OCI-LY1 (cell line): ENCODE measurements at regions not wholly inside any gene's neighbourhood (a gene's known extent, or its start where the extent isn't known, plus 50 kb on each side); places are given as distances from the start of the nearest gene placed in this dataset.

Experiments used
- CTCF ChIP-seq: fragments of 200-600 bp; sonication (generic), shearing (Covaris generic); IDR thresholded peaks from 2 replicates; pipeline ENCODE4 v1.5.1; 2017; ENCODE audit warnings: mild to moderate bottlenecking, antibody characterized with exemption, low read length, moderate library complexity, mixed read lengths
- EZH2 ChIP-seq: fragments of 200-600 bp; sonication (generic), shearing (Covaris generic); IDR thresholded peaks from 2 replicates; pipeline ENCODE4 v1.8.0; 2017; ENCODE audit warnings: borderline replicate concordance, mixed run types, mild to moderate bottlenecking, antibody characterized with exemption, low read length, moderate library complexity, mixed read lengths

DNA sequence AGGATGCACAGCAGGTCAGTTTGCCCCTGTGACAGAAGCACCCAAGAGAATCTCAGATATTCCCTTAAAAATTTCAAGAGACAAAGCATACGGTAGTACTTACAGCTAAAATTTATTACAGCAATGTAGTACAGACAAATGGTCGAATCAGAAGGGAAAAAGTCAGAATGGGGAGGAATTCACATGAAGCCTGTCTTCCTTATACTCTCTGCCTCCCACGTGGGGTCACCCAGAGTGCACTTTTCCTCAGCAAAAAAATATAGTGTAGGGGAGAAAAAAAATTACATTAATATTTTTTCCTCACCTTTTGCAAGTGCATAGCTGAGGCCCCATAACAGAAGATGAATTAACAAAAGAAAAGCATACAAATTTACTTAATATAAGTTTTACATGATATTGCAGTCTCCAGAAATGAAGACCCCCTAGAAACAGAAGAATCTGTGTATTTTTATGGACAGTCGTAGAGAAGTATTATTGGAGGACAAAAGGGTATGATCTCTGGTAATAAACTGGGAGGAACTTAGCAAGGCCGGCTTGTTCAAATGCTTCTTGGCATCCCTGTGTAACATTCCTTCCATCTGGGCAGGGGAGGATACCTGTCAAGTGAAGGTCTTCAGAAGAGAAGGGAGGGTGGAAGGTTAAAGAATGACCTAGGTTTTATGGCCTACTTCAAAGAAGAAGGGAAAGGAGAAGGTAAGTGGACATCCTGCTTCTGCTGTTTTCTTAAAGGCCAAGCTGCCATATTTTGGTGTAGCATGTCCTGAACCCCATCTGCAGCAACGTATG lies 270.6 kb upstream of the MAGI2 start:
- TF ChIP-seq EZH2 (no peak), CTCF (no peak)
